Daoy (cell line): ENCODE measurements at regions not wholly inside any gene's neighbourhood (a gene's known extent, or its start where the extent isn't known, plus 50 kb on each side); places are given as distances from the start of the nearest gene placed in this dataset.
"Not testable (repeated sequence)": the region's sequence is repeated elsewhere in the genome, so short reads cannot be mapped to it uniquely, and the experiment has no call there.

Experiments used
- DNase-seq: peaks from one replicate; pipeline ENCODE4 v3.0.0-alpha.2; 2015; ENCODE audit warnings: low read depth

GRCh38 chr1:116185161-116185701 lies 74.0 kb downstream of the MAB21L3 start:
- DNase-seq = no peak

- DNase-seq = no peak
These were observed 78.3 kb downstream of the MAB21L3 start for GRCh38 chr1:116189481-116189880.

GRCh38 chr1:116191294-116191693 lies 80.1 kb downstream of the MAB21L3 start:
- no peak for DNase-seq

GRCh38 chr1:116193768-116194167 lies 82.6 kb downstream of the MAB21L3 start:
- DNase-seq = no peak

- DNase-seq = no peak
These were observed 83.4 kb downstream of the MAB21L3 start for GRCh38 chr1:116194568-116194967.

- no peak for DNase-seq
These were observed 84.1 kb downstream of the MAB21L3 start for GRCh38 chr1:116195077-116195868.

DNA sequence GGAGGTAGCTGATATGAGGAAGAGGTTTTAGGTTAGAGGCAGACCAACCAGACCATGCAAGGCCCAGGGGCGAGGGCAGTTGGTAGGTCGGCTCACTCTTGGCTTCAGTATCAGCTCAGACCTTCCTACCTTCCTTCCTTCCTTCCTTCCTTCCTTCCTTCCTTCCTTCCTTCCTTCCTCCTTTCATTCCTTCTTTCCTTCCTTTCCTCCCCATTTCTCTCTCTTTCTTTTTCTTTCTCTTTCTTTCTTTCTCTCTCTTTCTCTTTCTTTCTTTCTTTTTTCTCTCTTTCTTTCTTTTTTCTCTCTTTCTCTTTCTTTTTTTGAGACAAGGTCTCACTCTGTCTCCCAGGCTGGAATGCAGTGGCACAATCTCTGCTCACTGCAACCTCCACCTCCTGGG lies 89.1 kb downstream of the MAB21L3 start:
- DNase-seq = not testable (repeated sequence)

- no peak for DNase-seq
These were observed 90.7 kb downstream of the MAB21L3 start for GRCh38 chr1:116201911-116202310.

- peak; percentile 28 for DNase-seq
These were observed 92.1 kb downstream of the MAB21L3 start for GRCh38 chr1:116203181-116203723.

DNA sequence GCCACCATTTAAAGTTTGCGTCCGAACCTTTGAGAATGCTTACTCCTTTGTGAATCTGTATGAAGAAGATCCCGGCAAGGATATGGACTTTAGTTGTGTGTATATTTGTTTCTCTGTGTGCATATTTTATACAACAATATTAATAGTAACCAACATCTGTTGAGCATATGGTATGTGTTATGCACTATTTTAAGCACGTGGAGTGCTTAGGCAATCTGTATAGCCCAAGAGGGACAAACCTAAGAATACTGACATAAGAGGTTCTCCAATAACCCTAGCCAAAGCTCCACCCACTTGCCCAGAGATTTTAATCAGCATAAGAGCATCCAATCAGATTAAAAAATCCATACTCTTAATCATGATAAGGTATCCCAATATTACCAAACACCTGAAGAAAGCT lies 92.7 kb downstream of the MAB21L3 start:
- no peak for DNase-seq

DNA sequence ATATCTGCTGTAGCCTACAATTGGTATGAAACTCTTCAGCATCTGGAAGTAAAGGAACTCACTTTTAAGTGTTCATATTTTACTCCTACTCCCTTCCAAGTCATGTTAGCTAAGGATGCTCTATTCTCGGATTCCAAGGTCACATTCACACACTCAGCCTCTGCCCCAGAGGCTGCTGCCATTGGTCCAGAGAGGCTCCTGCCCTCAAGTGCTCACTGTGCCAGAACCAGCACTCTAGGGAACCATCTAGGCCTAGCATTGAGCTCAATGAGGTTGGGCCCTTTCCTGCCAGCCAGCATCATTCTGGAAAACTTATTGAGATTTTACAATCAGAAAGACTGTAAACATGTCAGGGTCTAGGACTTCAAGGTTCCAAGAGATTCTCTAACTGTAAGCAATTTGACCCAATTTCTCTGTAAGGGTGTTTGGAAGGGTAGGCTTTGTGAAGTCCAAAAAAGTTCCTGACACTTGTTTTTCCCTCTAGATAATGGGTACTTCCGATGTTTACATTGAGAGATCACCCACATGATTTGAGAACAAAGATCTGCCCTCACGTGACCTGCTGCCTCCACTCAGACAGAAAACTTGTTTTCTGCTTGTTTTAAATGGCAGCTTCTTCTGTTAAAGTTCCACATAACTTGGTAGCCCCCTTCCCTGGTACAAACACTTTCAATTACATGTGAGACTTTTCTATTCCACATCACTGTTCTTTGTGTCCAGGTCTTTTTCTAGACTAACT lies 94.9 kb downstream of the MAB21L3 start:
- DNase-seq = no peak

DNA sequence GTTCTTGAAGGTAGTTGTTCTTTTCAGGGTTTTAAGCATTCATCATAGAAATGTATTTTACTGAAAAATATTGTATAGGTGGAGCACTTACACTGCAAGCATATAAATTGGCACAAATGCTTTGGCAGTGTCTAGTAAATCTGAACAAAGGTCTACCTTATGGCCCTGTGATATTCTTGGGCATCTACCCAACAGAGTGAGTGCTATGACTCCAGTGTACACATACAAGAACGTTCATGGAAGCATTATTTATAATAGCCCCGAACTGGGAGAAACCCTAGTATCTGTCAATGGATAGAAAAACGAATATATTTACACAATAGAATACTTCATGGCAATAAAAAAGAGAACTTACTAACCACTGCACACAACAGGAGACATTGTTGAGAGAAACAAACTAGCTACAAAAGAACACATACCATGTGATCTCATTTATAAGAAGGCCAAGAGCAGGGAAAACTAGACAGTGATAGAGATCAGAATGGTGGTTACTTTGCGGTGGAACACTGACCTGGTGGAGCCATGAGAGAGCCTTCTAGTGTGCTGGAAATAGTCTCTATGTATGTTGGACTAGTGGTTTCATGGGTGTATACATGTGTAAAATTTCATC lies 96.0 kb downstream of the MAB21L3 start:
- DNase-seq = no peak

- no peak for DNase-seq
These were observed 96.9 kb downstream of the MAB21L3 start for GRCh38 chr1:116208136-116208535.

GRCh38 chr1:116211294-116211693 lies 100.1 kb downstream of the MAB21L3 start:
- DNase-seq = no peak

DNA sequence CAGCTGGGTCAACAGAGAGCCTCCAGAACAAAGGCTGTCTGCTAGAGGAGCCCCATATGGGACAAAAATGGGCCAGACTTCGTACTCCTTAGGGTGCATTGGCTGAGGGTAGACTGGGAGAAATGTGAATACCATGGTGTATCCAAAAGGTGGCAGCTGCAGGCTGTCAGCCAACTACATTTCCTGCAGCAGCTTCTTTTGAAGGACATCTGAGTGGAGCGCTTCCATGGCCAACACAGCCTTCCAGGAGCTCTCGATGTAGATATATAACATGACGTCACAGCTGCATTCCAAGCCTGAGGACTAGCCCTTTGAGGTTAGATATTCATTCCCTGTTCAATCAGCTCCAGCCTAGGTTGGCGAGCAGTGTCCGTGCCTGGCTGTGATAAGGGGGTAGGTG lies 107.7 kb downstream of the MAB21L3 start:
- peak; percentile 9 for DNase-seq

- no peak for DNase-seq
These were observed 108.6 kb downstream of the MAB21L3 start for GRCh38 chr1:116219651-116220434.

- DNase-seq = no peak
These were observed 112.9 kb downstream of the MAB21L3 start for GRCh38 chr1:116224111-116224510.

GRCh38 chr1:116224561-116224960 lies 113.4 kb downstream of the MAB21L3 start:
- no peak for DNase-seq

DNA sequence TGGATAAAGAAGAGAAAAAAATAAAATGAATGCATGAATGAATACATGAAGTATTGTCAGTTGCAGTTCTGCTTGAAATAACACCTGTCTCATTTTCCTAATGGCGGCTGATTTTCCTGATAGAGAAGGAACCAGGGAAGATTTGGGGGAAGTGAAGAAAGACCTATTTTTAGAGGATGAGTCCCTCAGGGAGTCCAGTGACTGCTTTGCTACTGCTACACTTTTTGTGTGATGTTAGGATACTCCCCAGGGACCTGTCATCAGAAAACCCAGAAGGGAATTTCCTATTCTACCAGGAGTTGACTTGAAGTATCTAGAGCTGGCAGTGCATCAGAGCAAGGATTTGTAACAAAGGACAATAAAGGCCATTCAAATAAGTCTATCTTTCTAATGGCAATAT lies 114.8 kb downstream of the MAB21L3 start:
- DNase-seq = no peak

DNA sequence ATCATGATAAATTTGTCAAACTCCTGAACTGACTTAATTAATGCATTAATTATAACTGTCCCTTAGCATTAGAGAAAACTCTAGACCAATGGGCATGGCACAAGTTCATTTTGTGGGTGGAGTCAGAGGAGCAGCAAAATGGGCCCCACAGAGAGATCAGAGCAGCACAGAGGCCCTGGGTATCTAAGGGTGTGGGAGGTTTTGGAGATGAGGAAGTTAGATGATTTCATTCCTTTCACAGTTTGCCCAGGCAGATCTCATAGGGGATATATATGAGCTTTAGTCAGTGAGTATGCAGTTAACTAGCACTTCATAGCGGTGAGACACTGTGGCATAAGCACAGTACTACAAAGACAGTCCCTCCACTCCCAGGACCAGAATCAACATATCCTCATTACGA lies 117.3 kb downstream of the MAB21L3 start:
- no peak for DNase-seq

GRCh38 chr1:116230712-116231111 lies 119.5 kb downstream of the MAB21L3 start:
- no peak for DNase-seq
